GM19395 (cell line): ENCODE measurements at regions not wholly inside any gene's neighbourhood (a gene's known extent, or its start where the extent isn't known, plus 50 kb on each side); places are given as distances from the start of the nearest gene placed in this dataset.

Experiments used
- ATAC-seq: cut with Tn5 transposase; IDR thresholded peaks from one replicate; pipeline ENCODE4 v1.9.1; 2021; ENCODE audit warnings: mild to moderate bottlenecking, moderate library complexity; ENCODE audit not compliant: unreplicated experiment

DNA sequence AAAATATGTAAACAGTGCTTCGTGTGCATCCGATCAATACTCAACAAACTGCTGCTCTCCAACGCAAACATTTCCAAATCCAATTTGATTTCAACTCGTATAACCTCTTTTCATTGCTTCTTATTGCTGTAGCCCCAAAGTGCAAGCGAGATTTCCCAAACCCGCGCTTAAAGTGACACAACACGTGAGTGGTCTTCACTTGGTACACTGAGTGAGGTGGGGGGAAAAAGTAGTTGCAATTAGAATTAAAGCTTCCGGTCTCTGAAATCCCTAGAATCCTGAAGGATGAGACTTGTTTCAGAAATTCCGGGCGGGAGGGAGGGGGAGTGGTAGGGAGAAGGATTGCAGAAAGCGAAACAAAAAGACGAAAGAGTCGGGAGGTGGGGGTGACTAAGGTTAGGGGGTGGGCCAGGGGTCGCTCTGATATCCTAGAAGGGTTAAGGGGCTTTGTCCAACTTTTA lies 387.5 kb downstream of the BCAT1 start:
- ATAC-seq: no peak

DNA sequence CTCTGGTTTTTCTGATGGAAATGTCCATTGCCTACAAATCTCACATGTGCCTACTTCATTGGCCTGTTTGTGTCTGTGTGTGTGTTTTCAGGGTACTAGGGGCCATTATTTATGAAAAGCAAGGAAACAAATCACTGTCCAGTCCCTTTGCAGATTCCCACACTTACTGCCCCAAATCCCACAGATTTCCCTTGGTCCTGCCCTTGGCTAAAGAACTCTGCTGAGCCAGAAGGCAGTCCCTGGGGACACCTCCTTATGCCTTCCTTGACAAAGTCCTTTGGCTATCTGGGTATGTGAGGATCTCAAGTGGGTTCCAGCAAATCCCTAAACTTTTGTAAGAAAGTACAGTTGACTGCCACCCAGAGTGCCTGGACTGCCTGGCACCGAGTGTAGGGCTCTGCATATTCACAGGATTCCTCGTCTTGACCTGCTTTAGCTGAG lies 388.1 kb downstream of the BCAT1 start:
- ATAC-seq: no peak

DNA sequence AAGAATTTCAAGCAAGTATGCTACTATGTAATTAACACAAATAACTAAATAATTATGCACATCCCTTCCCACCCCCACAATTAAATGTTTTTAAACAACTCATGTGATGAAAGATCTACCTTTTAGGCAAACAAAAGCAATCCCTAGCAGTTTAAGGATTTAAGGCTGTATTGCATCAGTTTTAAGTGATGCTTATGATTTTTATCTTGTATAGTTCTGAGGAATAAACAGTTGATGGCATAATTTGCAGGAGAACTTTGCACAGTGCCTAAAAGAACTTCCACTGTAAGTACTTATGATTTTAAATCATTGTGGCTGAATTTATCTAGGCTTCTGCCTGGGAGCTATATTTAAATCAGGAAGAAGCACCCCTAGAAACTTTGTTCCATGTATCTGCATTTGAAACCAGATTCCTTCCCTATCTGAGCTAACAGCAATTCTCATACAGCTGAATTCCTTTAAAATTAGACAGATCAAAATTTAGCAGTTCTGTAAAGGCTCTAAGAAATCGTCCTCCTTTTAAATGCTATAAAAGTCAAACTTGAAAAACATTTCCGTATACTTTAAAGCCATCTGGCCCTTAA lies 388.6 kb downstream of the BCAT1 start:
- ATAC-seq: no peak

DNA sequence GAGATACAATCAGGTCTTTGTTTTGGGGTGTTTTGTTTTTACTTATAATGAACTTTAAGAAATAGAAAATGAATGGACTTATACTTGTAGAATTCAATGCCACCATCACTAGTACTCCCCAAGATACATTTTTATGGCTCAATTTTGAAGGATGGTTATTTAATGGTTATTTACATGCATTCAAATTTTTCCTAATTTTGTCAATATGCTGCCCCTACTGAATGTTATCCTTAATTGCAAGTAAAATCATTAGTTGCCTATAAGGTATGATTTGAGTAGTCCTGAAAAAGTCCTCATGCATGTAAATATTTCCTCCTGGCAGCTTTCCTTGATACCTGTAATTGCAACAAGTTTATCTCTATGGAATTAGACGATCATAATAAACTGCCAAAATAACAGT lies 391.2 kb downstream of the BCAT1 start:
- no peak for ATAC-seq

DNA sequence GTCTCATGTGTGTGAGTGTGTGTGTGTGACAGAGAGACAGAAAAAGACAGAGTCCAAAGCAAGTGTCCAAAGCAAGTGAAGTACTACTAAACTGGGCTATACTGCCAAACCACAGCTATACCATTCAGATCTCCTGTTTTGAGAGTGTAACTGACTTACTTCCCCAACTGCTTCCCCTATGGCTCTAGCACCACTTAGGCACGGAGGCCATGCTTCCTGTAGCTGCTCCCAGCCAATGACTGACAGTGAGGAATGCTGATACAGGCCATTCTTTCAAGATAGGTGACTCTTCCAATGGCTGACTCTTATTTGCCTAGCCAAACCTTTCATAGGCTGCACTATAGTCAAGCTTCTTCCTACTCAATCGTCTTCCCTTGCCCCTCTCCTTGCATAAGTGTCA lies 393.2 kb downstream of the BCAT1 start:
- no peak for ATAC-seq

DNA sequence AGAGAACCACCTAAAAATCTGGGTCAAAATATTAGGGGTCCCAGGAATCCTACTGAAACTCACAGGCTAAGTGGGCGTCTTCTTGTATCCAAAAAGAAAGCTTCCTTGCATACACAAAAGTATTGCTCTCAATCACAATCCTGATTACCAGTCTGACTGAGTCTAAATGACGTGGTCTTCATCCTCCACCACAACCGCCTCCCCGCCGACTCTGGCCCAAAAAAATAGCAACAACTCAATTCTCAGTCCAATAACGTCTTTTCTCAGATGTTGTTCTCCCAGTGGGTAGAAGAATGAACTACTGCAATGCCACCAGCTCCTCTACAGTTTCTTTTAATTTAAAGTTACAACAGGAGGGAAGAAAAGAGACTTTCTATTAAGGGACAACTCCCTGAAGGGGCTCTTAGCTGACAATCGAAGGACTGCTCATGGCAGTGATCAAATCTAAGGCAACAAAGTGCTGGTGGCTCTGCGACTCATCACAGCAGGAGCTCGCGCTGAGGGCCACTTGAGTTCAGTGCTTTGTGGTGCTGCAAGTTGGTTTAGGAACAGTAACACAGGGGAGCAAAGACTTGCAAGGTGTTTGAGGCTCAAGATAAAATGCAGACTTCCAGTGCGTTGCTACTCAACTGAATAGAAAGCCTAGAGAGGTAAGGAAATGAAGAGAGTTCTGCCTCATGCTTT lies 394.1 kb downstream of the BCAT1 start:
- no peak for ATAC-seq

DNA sequence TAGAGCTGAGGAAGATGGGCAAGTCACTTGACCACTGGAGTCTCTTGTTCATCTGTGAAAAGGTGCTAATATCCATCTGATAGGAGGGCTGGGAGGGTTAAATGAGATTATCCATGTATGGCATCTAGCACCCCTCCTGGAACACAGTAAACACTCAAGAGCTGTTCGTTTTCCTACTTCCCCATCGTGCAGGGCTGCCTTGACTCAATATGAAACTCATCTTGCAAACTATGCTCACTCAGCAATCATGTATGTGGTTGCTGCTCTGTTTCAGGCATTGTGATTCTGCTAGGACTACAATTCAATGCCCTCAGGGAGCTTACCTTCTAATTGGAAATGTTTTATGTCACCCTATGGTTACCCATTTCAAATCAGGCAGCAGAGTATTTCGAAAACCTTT lies 395.6 kb downstream of the BCAT1 start:
- no peak for ATAC-seq

DNA sequence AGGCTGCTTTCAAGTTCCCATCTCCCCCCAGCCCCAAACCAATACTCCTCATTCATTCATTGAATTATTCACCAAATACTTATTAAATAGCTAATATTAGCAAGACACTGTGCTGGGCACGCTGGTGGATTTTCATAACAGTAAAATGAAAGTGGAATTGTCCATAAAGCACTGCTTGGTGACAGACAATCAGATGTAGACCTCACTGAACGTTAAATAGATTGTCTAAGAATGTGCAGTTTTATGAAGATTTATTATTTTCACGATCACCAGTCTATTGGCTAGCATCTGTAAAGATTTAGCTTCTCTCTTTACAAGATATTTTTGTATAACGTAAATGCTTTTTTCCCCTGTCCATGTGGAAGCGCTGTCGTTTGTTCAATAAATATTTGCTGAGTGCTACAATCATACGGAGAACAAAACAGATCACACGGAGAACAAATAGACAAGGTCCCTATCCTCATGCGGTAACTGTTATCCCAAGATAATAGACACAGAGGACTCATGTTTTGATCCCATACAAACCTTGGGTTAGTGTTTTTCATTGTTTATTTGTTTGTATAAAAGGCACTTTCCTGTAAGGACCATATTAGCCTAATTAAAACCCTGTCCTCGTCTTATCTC lies 397.6 kb downstream of the BCAT1 start:
- no peak for ATAC-seq

DNA sequence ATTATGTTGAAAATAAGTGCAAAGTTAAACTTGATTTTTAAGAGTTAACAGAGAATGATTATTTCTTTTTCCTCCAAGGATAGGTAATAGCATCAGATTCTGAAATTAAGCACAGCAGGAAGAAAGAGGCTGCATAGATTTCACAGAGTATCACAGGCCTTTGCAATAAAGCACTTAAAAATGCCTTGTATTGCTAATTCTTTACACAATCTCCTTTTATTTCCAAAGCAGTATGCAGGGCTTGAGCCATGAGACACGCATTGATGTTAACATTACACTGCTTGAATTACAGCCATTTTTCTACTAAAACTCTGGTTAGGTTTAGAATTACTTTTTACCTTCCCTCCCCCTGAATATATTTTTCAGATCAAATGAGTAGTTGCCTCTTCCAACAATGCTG lies 398.3 kb downstream of the BCAT1 start:
- no peak for ATAC-seq

DNA sequence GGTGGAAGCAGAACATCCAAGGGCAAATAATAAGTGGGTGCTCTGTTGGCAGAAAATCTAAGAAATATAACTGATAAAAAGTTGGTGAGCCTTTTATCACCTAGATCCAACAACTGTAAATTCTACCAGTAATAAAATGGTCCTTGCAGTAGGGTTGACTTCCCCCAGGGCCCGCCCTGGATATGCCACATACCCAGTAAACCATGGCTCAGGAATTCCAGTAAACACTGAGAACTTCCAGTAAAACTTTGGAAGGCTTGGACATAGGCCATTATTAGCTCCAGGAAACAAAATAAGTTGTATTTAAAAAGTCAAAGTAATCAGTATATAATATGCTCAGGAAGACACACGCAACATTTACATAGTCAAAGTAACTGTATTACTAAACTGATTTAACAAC lies 402.2 kb downstream of the BCAT1 start:
- ATAC-seq: no peak

DNA sequence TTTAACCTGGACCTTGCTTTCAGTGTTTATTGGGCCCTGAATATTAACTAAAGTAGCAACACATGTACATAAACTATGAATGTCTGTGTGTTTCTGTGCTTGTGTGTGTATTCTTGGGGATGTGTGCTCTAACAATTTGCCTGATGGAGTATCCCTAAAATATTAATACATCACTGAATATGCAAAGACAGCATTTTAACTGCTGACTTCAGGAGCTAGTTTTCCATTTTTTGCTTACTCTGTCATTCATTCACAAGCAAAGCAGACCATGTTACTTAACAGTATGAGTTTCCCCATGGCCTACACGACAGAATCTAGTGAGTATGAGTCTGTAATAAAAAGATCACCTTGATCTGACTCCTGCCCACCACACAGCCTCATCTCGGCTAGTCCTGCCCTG lies 402.8 kb downstream of the BCAT1 start:
- ATAC-seq: no peak

DNA sequence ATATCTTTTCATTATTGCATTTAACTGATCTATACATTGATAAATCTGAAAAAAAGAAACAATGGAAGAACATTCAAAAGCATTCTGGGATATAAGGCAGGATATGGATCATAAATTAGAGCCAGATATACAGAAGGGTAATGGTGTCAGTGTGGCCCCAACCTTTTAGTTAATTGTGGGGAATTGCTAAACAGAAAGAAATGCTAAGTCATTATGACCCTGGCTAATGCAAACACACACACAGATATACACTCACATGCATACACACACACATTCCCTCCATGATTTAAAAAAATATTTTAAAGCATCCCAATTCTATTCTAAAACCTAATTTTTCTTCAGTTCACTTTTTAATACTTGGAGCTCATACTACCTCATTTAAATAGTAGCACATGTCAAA lies 404.5 kb downstream of the BCAT1 start:
- ATAC-seq: no peak

DNA sequence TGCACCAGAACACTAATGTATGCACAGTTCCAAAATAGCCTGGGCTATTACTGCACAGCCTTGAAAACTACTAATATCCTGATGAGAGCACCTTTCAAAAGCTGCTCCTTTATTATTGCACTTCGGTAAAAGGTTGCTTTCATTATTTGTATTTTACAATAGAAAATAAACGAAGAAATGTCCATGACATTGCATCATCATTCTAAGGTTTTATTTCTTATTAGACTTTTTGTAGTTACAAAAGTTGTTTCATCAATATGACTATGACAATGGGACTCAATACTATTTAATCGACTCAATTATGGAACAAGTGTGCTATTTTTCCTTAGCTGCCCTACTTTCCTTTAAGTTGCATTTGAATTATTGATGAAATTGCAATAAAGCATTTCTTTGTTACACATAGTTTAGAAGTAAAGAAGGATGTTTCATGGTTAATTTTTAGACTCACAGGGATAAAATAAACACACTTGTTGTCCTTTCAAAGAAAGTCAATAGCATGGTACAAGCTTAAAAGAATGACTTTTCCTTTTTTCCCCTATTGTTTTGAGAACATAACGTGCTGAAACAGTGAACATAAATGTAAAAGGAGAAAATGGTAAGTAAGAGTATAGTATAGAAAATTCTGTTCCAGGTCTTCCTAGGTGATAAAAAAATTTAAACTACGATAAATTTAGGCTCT lies 407.6 kb downstream of the BCAT1 start:
- ATAC-seq: no peak

DNA sequence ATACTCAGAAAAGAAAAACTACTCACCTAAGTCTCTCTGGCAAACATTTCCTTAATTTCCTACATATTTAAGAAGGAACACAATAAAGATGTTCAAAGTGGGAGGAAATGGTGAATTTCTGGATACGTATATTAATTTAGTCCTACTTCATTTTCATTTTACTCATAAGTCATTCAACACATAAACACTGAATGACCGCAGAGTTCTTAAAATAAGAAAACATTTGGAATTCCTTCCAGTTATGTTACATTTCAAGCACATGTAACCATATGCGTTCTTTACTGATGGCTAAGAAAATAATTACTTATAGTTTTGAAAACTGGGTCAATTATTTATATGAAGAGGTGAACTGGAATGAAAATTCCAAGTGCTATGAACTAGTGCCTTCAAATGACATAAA lies 409.3 kb downstream of the BCAT1 start:
- no peak for ATAC-seq

DNA sequence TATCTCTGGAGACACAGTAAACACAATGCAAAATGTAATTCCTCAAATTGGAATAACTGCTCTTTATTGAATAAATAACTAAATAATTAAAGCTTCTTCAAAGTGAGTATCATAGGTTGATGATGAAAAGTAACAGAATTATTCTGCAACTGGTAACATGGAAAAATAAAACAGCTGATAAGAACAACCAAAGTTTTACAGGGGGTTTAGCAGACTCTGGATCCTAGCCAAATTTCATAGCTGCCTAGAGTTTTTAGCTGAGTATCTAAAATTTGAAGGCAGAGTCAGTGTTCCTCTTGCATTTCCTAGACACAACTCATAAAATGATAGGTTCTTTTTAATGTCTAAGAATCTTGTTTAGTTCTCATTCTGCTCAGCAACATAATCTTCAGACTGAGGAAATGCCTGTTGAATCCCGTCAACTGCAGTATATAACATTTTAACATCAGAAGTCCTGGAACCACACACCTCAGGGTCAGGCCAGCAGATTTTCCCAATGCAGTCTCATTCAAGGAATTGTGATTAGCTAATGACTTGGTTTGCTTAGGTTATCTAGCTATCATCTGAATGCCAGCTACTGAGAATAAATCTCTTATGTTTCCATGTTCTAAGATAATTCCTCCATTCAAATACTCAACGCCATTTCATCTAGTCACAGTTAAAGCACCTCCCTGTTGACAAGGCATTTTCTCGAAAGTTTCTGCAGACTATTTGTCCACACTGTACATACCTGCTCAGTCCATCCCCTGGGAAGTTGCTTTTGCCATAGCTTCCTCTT lies 411.6 kb downstream of the BCAT1 start:
- ATAC-seq: no peak

DNA sequence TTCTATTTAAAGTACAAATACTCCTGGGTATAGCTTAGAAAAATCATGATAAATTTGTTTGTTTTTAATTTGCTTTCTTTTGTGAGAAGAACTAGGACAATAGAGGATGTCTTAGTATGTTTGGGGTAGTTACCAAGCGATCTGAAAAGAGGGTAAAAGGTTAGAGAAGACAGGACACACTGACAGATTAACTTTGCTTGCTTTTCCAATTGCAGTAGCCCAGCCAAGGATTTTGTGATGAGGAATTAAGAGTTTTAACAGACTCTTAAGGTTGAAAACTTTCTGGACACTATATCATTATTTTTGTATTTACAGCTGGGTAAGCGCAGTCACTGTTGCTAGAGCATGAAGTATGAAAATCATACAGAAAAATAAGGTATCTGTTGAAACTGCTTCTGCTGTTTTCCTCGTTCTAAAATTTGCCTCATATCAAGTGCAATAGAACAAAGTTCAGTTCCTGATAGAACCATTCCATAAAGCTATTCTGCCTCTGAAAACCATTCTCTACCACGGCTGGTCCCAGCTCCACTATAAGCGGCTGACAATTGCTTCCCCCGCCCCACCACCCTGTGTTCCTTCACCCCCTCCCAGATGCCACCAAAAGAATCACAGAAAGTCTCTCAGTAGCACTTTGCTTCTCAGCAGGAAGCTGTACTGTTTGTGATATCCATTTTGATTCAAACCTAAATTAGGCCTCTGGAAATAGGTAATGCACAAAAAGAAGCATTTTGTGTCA lies 413.4 kb downstream of the BCAT1 start:
- ATAC-seq: no peak

DNA sequence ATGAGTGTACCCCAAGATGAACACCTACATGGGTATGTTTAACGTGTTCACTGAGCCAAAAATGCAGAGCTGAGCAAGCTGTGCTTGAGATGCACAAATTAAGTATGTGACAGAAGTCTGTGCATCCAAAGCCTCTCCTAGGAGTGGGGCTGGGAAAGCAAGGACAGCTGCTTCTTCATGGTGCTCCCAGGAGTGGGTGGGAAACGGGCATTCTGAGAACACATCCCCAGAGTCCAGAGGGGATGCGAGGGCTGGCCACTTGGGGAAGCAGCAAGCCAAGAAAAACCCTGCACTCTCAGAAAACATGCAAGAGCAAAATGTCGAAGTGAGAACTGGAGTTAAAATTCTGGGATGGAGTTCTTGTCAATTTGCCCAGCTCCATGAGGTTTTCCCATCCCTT lies 414.3 kb downstream of the BCAT1 start:
- ATAC-seq: no peak

DNA sequence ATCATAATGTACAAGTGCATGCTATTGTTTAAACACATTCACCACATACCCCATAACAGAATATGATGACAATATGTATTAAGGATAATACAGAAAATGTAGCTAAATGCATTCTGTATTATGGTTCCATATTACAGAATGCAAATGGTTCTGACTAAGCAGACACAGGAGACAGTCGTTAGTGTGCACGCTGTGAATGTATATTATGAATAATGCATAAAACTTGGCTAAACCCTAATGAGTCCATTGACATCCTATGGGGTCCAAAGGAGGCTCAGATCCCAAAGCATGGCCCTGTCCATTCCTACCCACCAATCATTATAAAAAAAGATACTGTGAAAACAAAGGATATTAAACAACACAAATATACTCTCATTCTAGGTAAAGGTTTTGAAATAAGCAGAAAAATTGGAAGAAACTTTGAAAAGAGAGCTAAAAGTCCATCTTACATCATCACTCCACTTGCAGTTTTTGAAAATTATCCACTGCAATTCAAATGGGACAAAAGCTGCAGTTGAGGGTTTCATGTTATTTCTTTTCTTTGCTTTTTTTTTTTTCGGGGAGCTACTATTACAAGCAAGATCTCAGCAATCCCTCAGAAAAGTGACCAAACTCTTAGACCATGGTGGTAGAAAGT lies 415.1 kb downstream of the BCAT1 start:
- no peak for ATAC-seq

DNA sequence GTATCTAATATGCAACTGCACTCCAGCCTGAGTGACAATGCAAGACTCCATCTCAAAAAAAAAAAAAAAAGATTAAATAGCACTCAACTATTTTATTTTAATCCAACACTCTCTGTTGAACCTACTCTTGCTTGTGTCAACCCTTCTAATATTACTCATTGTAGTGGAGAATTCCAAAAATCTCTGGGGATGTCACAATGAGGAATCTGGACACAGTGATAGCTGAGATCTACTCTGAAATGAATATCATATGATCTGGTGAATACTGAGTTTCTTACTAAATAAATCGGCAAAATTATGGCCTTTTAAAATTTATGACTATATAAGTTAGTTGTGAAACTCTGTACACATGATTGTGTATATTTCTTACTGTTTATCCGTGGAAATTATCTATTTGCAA lies 418.2 kb downstream of the BCAT1 start:
- ATAC-seq: no peak

DNA sequence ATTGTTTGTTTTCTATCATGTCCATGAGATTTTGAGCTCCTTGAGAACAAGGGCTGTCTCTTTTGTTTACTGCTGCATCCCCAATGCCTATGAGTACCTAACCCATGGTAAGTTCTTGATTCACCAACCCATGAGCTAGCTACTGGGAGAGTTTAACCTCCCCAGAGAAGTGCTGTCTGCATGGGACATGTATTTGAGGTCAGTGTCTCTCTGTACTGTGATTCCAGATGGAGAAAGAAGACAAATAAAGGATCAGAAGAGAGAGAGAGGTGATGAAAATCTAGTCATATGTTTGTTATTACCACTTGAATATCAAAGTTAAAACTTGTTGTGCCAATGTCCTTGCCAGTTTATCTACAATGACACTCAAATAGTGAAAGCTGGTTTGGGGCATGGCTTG lies 421.8 kb downstream of the BCAT1 start:
- no peak for ATAC-seq
